ENCODE measurements at regions not wholly inside any gene's neighbourhood (a gene's known extent, or its start where the extent isn't known, plus 50 kb on each side); places are given as distances from the start of the nearest gene placed in this dataset.

DNA sequence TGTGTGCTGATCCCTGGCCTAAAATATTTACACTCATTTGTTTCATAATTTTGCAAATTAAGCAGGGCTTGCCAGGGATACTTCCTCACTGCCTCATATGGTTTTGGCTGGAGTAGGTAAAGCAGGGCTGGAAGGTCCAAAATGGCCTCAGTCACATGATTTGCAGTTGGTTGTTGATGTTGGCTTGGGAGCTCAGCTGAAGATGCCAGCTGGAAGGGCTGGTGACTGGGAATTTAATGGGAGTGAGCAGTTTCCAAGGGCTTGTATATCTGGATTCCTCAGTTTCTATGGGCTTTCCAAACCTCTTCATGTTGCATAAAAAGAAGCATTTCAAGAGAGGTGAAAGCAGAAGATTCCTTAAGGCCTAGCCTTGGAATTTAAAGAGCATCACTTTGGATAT lies 729.3 kb downstream of the CDH18 start:
- Histone ChIP-seq H3K27me3 (ENCODE audit: control insufficient read depth, insufficient read depth, low read length) (no peaks in the 10 kb centered on the region), H3K4me3 (ENCODE audit: low read depth, low read length) (no peak overlapping the region), H2AFZ (no peak overlapping the region), H3K36me3 (ENCODE audit: control insufficient read depth, insufficient read depth, low read length) (no peaks in the 10 kb centered on the region), H3K27ac (no peak overlapping the region), H3K79me2 (no peaks in the 10 kb centered on the region), H3K9me3 (ENCODE audit: control insufficient read depth, low read length) (no peaks in the 10 kb centered on the region), H3K9ac (no peak overlapping the region), H3K4me1 (no peaks in the 10 kb centered on the region), H3K4me2 (ENCODE audit: low read length) (no peak overlapping the region)
- TF ChIP-seq, protein P1, sequence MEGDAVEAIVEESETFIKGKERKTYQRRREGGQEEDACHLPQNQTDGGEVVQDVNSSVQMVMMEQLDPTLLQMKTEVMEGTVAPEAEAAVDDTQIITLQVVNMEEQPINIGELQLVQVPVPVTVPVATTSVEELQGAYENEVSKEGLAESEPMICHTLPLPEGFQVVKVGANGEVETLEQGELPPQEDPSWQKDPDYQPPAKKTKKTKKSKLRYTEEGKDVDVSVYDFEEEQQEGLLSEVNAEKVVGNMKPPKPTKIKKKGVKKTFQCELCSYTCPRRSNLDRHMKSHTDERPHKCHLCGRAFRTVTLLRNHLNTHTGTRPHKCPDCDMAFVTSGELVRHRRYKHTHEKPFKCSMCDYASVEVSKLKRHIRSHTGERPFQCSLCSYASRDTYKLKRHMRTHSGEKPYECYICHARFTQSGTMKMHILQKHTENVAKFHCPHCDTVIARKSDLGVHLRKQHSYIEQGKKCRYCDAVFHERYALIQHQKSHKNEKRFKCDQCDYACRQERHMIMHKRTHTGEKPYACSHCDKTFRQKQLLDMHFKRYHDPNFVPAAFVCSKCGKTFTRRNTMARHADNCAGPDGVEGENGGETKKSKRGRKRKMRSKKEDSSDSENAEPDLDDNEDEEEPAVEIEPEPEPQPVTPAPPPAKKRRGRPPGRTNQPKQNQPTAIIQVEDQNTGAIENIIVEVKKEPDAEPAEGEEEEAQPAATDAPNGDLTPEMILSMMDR (IDR thresholded peaks at IDR 0.05), result no peak

DNA sequence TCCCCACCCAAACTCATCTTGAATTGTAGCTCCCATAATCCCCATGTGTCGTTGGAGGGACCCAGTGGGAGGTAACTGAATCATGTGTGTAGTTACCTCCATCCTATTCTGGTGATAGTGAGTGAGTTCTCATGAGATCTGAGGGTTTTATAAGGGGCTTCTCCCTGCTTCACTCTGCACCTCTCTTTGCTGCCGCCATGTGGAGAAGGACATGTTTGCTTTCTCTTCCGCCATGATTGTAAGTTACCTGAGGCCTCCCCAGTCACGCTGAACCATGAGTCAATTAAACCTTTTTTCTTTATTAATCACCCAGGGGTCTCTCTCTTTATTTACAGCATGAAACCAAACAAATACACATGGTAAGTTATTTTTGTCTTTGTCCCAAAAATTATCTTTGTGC lies 726.1 kb downstream of the CDH18 start:
- TF ChIP-seq, protein P1 (IDR thresholded peaks at IDR 0.05), result no peak
- Histone ChIP-seq H2AFZ (no peak overlapping the region), H3K9me3 (ENCODE audit: control insufficient read depth, low read length) (no peaks in the 10 kb centered on the region), H3K4me3 (ENCODE audit: low read depth, low read length) (no peak overlapping the region), H3K36me3 (ENCODE audit: control insufficient read depth, insufficient read depth, low read length) (no peaks in the 10 kb centered on the region), H3K9ac (no peak overlapping the region), H3K4me2 (ENCODE audit: low read length) (no peak overlapping the region), H3K4me1 (no peaks in the 10 kb centered on the region), H3K27ac (no peak overlapping the region), H3K27me3 (ENCODE audit: control insufficient read depth, insufficient read depth, low read length) (no peaks in the 10 kb centered on the region), H3K79me2 (no peaks in the 10 kb centered on the region)

DNA sequence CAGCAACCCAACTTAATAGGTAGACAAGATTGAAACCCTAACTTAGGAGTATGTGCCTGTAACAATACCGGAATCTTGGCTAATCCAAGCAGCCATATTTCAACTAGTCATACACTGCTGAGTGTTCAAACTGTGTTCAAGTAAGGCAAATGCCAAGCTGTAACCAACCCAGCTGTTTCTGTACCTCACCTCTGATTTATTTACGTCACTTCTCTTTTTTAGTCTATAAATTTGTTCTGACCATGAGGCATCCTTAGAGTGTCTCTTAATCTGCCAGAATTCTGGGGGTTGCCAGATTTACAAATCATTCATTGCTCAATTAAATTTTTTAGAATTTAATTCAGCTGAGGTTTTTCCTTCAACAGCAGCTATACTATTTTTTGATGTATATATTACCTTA lies 723.2 kb downstream of the CDH18 start:
- TF ChIP-seq, protein P1 (IDR thresholded peaks at IDR 0.05), result no peak
- H3K9me3 ChIP-seq (ENCODE audit: control insufficient read depth, low read length), result no peaks in the 10 kb centered on the region

DNA sequence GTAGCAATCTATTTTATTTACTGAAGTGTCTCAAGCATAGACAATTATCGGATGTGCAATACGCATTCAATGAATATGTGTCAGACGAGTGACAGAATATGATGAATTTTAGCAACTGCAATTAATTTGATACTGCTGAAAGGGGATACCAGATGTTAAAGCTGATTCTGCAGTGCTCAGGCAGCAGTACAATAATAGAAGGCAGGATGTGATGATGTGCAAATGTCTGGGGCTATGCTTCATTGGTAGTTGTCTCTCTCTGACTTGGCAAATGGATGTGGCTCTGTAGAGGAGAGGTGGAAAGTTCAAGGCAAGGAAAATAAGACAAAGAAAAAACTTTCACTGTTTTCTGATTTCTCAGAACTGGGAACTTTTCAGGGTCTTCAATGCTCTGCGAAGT lies 721.2 kb downstream of the CDH18 start:
- Histone ChIP-seq H3K4me2 (ENCODE audit: low read length) (no peak overlapping the region), H3K79me2 (no peaks in the 10 kb centered on the region), H3K9me3 (ENCODE audit: control insufficient read depth, low read length) (no peaks in the 10 kb centered on the region), H2AFZ (no peak overlapping the region), H3K27ac (no peak overlapping the region), H3K4me3 (ENCODE audit: low read depth, low read length) (no peak overlapping the region), H3K4me1 (no peaks in the 10 kb centered on the region), H3K27me3 (ENCODE audit: control insufficient read depth, insufficient read depth, low read length) (no peaks in the 10 kb centered on the region), H3K36me3 (ENCODE audit: control insufficient read depth, insufficient read depth, low read length) (no peaks in the 10 kb centered on the region), H3K9ac (no peak overlapping the region)
- TF ChIP-seq, protein P1 (IDR thresholded peaks at IDR 0.05), result no peak

More for the DNA sequence above, 723.2 kb downstream of the CDH18 start:
- Histone ChIP-seq H3K79me2 (no peaks in the 10 kb centered on the region), H3K4me2 (ENCODE audit: low read length) (no peak overlapping the region), H3K9ac (no peak overlapping the region), H3K27me3 (ENCODE audit: control insufficient read depth, insufficient read depth, low read length) (no peaks in the 10 kb centered on the region), H3K4me3 (ENCODE audit: low read depth, low read length) (no peak overlapping the region), H3K4me1 (no peaks in the 10 kb centered on the region), H2AFZ (no peak overlapping the region), H3K27ac (no peak overlapping the region), H3K36me3 (ENCODE audit: control insufficient read depth, insufficient read depth, low read length) (no peaks in the 10 kb centered on the region)

DNA sequence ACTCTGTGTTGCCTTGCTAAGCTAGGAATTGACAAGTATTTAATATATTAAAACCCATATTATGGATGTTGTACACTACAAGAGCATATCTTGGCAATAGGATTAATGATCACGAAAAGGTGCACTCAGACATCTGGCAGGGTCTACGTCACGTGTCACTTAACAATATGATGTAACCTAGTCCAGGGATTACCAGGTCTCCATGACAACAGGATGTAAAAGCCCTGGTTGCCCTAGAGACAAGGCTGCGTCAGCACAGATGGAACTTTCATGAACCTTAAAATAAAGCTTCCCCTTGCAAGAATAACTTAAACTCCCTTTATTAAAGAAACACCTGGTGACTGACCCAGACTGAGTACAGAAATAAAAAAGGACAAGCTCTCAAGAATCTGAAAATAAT lies 717.8 kb downstream of the CDH18 start:
- Histone ChIP-seq H3K9ac (no peak overlapping the region), H3K4me3 (ENCODE audit: low read depth, low read length) (no peak overlapping the region), H3K4me2 (ENCODE audit: low read length) (no peak overlapping the region), H3K27ac (no peak overlapping the region), H3K79me2 (no peaks in the 10 kb centered on the region), H3K27me3 (ENCODE audit: control insufficient read depth, insufficient read depth, low read length) (no peaks in the 10 kb centered on the region), H3K4me1 (no peaks in the 10 kb centered on the region), H2AFZ (no peak overlapping the region), H3K36me3 (ENCODE audit: control insufficient read depth, insufficient read depth, low read length) (no peaks in the 10 kb centered on the region), H3K9me3 (ENCODE audit: control insufficient read depth, low read length) (no peaks in the 10 kb centered on the region)
- TF ChIP-seq, protein P1 (IDR thresholded peaks at IDR 0.05), result no peak
